SK-N-SH treated with all-trans-retinoic acid at 6 μM for 48 hours (cell line): ENCODE measurements at regions not wholly inside any gene's neighbourhood (a gene's known extent, or its start where the extent isn't known, plus 50 kb on each side); places are given as distances from the start of the nearest gene placed in this dataset.

Experiments
- ARNTL ChIP-seq: fragments of 450-650 bp; formaldehyde crosslinking; IDR thresholded peaks from 2 replicates; pipeline ENCODE4 v1.5.0; 2020; ENCODE audit warnings: low read depth, mild to moderate bottlenecking, moderate library complexity, borderline replicate concordance
- CSDC2 ChIP-seq: fragments of 250-450 bp; sonication (Bioruptor Pico); IDR thresholded peaks from 2 replicates; pipeline ENCODE4 v1.5.0; 2020; ENCODE audit warnings: mild to moderate bottlenecking, moderate library complexity
- CSRNP3 ChIP-seq: fragments of 250-450 bp; sonication (Bioruptor Pico); IDR thresholded peaks from 2 replicates; pipeline ENCODE4 v1.5.1; 2021; ENCODE audit warnings: mild to moderate bottlenecking, moderate library complexity
- GLIS3 ChIP-seq: fragments of 250-450 bp; sonication (Bioruptor Pico); IDR thresholded peaks from 2 replicates; pipeline ENCODE4 v1.5.0; 2020; ENCODE audit warnings: mild to moderate bottlenecking, moderate library complexity
- OSR1 ChIP-seq: fragments of 250-450 bp; sonication (Bioruptor Pico); IDR thresholded peaks from 2 replicates; pipeline ENCODE4 v1.8.0; 2022; ENCODE audit warnings: moderate library complexity, mild to moderate bottlenecking, inconsistent platforms
- PATZ1 ChIP-seq: fragments of 250-450 bp; sonication (Bioruptor Pico); IDR thresholded peaks from 2 replicates; pipeline ENCODE4 v1.8.0; 2020; ENCODE audit warnings: mild to moderate bottlenecking, moderate library complexity, borderline replicate concordance
- RARB ChIP-seq: fragments of 250-450 bp; sonication (Bioruptor Pico); IDR thresholded peaks from 2 replicates; pipeline ENCODE4 v1.8.0; 2021; ENCODE audit warnings: mild to moderate bottlenecking, moderate library complexity
- TSHZ2 ChIP-seq: fragments of 250-450 bp; sonication (Bioruptor Pico); IDR thresholded peaks from 2 replicates; pipeline ENCODE4 v1.5.0; 2020; ENCODE audit warnings: mild to moderate bottlenecking, moderate library complexity
- ZC3H10 ChIP-seq: fragments of 250-450 bp; sonication (Bioruptor Pico); IDR thresholded peaks from 2 replicates; pipeline ENCODE4 v1.5.1; 2021; ENCODE audit warnings: mild to moderate bottlenecking, moderate library complexity
- ZFP3 ChIP-seq: fragments of 250-450 bp; sonication (Bioruptor Pico); IDR thresholded peaks from 2 replicates; pipeline ENCODE4 v1.5.0; 2020; ENCODE audit warnings: mild to moderate bottlenecking, moderate library complexity
- ZFP30 ChIP-seq: fragments of 450-650 bp; formaldehyde crosslinking; IDR thresholded peaks from 2 replicates; pipeline ENCODE4 v1.5.0; 2022; ENCODE audit warnings: mild to moderate bottlenecking, moderate library complexity
- ZNF565 ChIP-seq: fragments of 450-650 bp; formaldehyde crosslinking; conservative IDR thresholded peaks from 2 replicates; pipeline ENCODE4 v1.5.0; 2020; ENCODE audit warnings: low read depth, mild to moderate bottlenecking, moderate library complexity
- TF ChIP-seq, protein P1 (sequence below): fragments of 250-450 bp; sonication (Bioruptor Pico); IDR thresholded peaks from 2 replicates; pipeline ENCODE4 v1.5.1; 2020; ENCODE audit warnings: low read depth, mild to moderate bottlenecking, moderate library complexity
- TF ChIP-seq, protein P2 (sequence below): fragments of 250-450 bp; sonication (Bioruptor Pico); IDR thresholded peaks from 2 replicates; pipeline ENCODE4 v1.8.0; 2021; ENCODE audit warnings: low read depth, mild to moderate bottlenecking, moderate library complexity, borderline replicate concordance

- TF ChIP-seq, protein P1, sequence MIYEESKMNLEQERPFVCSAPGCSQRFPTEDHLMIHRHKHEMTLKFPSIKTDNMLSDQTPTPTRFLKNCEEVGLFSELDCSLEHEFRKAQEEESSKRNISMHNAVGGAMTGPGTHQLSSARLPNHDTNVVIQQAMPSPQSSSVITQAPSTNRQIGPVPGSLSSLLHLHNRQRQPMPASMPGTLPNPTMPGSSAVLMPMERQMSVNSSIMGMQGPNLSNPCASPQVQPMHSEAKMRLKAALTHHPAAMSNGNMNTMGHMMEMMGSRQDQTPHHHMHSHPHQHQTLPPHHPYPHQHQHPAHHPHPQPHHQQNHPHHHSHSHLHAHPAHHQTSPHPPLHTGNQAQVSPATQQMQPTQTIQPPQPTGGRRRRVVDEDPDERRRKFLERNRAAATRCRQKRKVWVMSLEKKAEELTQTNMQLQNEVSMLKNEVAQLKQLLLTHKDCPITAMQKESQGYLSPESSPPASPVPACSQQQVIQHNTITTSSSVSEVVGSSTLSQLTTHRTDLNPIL (CRISPR knock-in tag) = no peak
- TF ChIP-seq TSHZ2 (no peak), GLIS3 (CRISPR knock-in tag) (no peak), PATZ1 (CRISPR knock-in tag) (no peak), OSR1 (CRISPR knock-in tag) (no peak), RARB (CRISPR knock-in tag) (no peak), CSRNP3 (no peak), ZFP30 (CRISPR knock-in tag) (no peak), ZNF565 (CRISPR knock-in tag) (no peak), ZC3H10 (no peak), ZFP3 (no peak), ARNTL (CRISPR knock-in tag) (no peak), CSDC2 (CRISPR knock-in tag) (no peak)
- TF ChIP-seq, protein P2, sequence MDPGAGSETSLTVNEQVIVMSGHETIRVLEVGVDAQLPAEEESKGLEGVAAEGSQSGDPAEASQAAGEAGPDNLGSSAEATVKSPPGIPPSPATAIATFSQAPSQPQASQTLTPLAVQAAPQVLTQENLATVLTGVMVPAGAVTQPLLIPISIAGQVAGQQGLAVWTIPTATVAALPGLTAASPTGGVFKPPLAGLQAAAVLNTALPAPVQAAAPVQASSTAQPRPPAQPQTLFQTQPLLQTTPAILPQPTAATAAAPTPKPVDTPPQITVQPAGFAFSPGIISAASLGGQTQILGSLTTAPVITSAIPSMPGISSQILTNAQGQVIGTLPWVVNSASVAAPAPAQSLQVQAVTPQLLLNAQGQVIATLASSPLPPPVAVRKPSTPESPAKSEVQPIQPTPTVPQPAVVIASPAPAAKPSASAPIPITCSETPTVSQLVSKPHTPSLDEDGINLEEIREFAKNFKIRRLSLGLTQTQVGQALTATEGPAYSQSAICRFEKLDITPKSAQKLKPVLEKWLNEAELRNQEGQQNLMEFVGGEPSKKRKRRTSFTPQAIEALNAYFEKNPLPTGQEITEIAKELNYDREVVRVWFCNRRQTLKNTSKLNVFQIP (CRISPR knock-in tag) = no peak
Observed at GRCh38 chr15:77553257-77553656, 79.5 kb downstream of the LINGO1 start.
